ENCODE measurements at regions not wholly inside any gene's neighbourhood (a gene's known extent, or its start where the extent isn't known, plus 50 kb on each side); places are given as distances from the start of the nearest gene placed in this dataset.

GRCh38 chr10:106320876-106321275 is 843.6 kb downstream of the SORCS1 start:
- Histone ChIP-seq H3K4me1 (no peaks in the 10 kb centered on the region), H3K36me3 (no peaks in the 10 kb centered on the region), H3K9me3 (no peaks in the 10 kb centered on the region), H3K27me3 (no peaks in the 10 kb centered on the region), H3K27ac (no peak overlapping the region), H3K4me3 (no peak overlapping the region)
- WGBS, 2 donors (ENCODE audit: low coverage in 1 of 2) = 67 to 100% methylated on average over 1 to 2 of the region's 3 CpGs
- TF ChIP-seq POLR2A (IDR thresholded peaks at IDR 0.05) (no peak), POLR2AphosphoS5 (IDR thresholded peaks at IDR 0.05) (no peak), EP300 (IDR thresholded peaks at IDR 0.05) (no peak), CTCF (IDR thresholded peaks at IDR 0.05) (no peak)
- no peak for ATAC-seq

GRCh38 chr10:106320078-106320477 is 844.4 kb downstream of the SORCS1 start:
- Histone ChIP-seq H3K4me1 (no peaks in the 10 kb centered on the region), H3K4me3 (no peak overlapping the region), H3K27me3 (no peaks in the 10 kb centered on the region), H3K9me3 (no peaks in the 10 kb centered on the region), H3K36me3 (no peaks in the 10 kb centered on the region), H3K27ac (no peak overlapping the region)
- 90% methylated on average over 1 of the region's 5 CpGs; no CpG with 5 or more reads in 1 of the 2 donors for WGBS, 2 donors (ENCODE audit: low coverage in 1 of 2)
- no peak for TF ChIP-seq EP300 (IDR thresholded peaks at IDR 0.05)
- TF ChIP-seq CTCF (IDR thresholded peaks at IDR 0.05) = no peak
- no peak for TF ChIP-seq POLR2AphosphoS5 (IDR thresholded peaks at IDR 0.05)
- TF ChIP-seq POLR2A (IDR thresholded peaks at IDR 0.05) = no peak
- ATAC-seq = no peak

- no peak overlapping the region for H3K27ac ChIP-seq
- TF ChIP-seq POLR2A (IDR thresholded peaks at IDR 0.05) = no peak
- no peaks in the 10 kb centered on the region for H3K4me1 ChIP-seq
- H3K36me3 ChIP-seq = no peaks in the 10 kb centered on the region
- H3K27me3 ChIP-seq = no peaks in the 10 kb centered on the region
- no peak for ATAC-seq
- no peaks in the 10 kb centered on the region for H3K9me3 ChIP-seq
- H3K4me3 ChIP-seq = no peak overlapping the region
- 60 to 68% methylated on average over 1 to 2 of the region's 2 CpGs for WGBS, 2 donors (ENCODE audit: low coverage in 1 of 2)
Observed at GRCh38 chr10:106317554-106317953, 847.0 kb downstream of the SORCS1 start.

GRCh38 chr10:106313041-106313440 is 851.5 kb downstream of the SORCS1 start:
- Histone ChIP-seq H3K27ac (no peak overlapping the region), H3K27me3 (no peaks in the 10 kb centered on the region), H3K4me1 (no peaks in the 10 kb centered on the region), H3K9me3 (no peaks in the 10 kb centered on the region), H3K4me3 (no peak overlapping the region), H3K36me3 (no peaks in the 10 kb centered on the region)
- 76 to 91% methylated on average over 1 of the region's 1 CpG for WGBS, 2 donors (ENCODE audit: low coverage in 1 of 2)
- no peak for ATAC-seq
- TF ChIP-seq CTCF (IDR thresholded peaks at IDR 0.05) = no peak
- TF ChIP-seq POLR2A (IDR thresholded peaks at IDR 0.05) = no peak
- no peak for TF ChIP-seq EP300 (IDR thresholded peaks at IDR 0.05)
- no peak for TF ChIP-seq POLR2AphosphoS5 (IDR thresholded peaks at IDR 0.05)

- no peaks in the 10 kb centered on the region for H3K4me1 ChIP-seq
- no peak for ATAC-seq
- 69 to 73% methylated on average over 1 of the region's 1 CpG for WGBS, 2 donors (ENCODE audit: low coverage in 1 of 2)
- H3K27ac ChIP-seq = no peak overlapping the region
- H3K27me3 ChIP-seq = no peaks in the 10 kb centered on the region
- H3K9me3 ChIP-seq = no peaks in the 10 kb centered on the region
- H3K4me3 ChIP-seq = no peak overlapping the region
- H3K36me3 ChIP-seq = no peaks in the 10 kb centered on the region
- TF ChIP-seq EP300 (IDR thresholded peaks at IDR 0.05) = no peak
- TF ChIP-seq POLR2A (IDR thresholded peaks at IDR 0.05) = no peak
- TF ChIP-seq CTCF (IDR thresholded peaks at IDR 0.05) = no peak
- no peak for TF ChIP-seq POLR2AphosphoS5 (IDR thresholded peaks at IDR 0.05)
Observed at GRCh38 chr10:106312087-106312486, 852.4 kb downstream of the SORCS1 start.
